ENCODE measurements at regions not wholly inside any gene's neighbourhood (a gene's known extent, or its start where the extent isn't known, plus 50 kb on each side); places are given as distances from the start of the nearest gene placed in this dataset.
"Not testable (repeated sequence)": the region's sequence is repeated elsewhere in the genome, so short reads cannot be mapped to it uniquely, and the experiment has no call there.

- DNase-seq: no peak
These were observed 665.6 kb upstream of the NECTIN3 start for GRCh38 chr3:110405830-110406585.

GRCh38 chr3:110413266-110413665, 658.4 kb upstream of the NECTIN3 start:
- no peak for DNase-seq

- no peak for DNase-seq
These were observed 657.5 kb upstream of the NECTIN3 start for GRCh38 chr3:110413807-110414748.

DNA sequence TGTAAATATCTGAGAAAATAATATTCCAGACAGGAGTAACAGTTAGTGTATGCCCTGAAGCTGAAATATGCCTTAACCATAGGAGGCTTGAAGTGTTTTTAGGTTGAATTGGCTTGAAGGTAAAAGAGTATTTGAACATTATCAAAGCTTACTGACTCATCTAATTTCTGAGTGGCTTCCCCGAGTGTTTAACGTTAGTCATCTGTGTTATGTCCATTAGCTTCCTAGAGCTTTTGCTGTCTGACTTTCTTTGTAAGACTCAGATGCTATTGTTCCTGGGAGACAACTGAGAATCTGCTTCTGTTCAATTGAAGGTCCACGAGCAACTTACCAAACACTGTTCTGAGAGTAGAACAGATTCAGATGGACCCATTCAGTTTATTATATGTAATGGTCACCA, 656.8 kb upstream of the NECTIN3 start:
- DNase-seq: no peak

DNA sequence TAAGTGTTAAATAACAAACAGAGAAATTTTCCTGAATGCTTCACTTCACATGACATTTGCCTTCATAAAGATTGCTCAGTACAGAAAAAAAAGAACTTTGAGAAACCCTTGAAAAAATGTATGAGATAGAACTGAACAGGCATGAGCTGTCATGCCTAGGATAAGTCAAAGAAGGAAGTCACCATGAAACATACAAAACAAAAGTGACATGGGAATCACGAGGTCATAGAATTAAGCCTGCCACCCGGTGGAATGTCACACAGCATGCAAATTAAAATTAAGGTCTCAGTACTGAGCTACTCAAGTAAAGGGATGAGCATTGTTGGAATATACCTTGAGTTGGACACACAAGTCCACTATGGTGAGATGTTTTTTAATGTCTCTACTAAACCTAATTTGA, 652.5 kb upstream of the NECTIN3 start:
- DNase-seq: no peak

- no peak for DNase-seq
These were observed 652.0 kb upstream of the NECTIN3 start for GRCh38 chr3:110419601-110420000.

DNA sequence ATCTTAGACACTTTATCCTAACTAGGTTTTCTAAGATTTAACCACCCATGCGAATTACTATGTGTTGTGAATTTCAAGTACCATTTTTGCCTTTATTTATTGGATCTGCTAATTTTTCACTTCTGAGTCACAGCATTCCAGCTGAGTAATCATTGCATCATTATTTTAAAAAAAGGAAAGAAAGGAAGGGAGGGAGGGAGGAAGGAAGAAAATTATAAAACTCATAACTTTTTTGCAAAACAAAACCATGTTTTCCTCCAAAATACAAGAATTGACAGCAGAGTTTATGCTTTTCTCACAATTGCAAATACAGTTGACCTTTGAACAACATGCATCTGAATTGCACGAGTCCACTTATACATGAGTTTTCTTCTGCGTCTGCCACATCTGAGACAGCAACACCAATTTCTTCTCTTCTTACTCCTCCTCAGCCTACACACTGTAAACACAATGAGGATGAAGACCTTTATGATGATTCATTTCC, 651.4 kb upstream of the NECTIN3 start:
- no peak for DNase-seq

DNA sequence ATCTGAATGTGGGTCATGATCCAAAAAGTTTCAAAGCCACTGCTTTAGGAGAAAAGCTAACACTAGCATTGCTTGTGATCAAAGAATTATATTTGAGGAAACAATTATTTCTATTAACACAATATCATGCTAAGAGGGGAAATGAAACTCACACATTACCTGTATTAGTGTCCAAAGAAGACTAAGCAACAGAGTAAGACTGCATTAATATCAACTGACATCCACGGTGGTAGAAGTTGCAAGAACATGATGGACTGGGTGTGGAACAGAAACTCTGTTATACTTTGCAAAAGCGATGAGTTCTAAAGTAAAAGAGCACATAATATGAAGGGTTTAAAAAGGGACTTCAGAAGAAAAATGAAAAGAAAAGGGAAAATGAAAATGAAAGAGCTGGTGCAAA, 648.3 kb upstream of the NECTIN3 start:
- DNase-seq: no peak

DNA sequence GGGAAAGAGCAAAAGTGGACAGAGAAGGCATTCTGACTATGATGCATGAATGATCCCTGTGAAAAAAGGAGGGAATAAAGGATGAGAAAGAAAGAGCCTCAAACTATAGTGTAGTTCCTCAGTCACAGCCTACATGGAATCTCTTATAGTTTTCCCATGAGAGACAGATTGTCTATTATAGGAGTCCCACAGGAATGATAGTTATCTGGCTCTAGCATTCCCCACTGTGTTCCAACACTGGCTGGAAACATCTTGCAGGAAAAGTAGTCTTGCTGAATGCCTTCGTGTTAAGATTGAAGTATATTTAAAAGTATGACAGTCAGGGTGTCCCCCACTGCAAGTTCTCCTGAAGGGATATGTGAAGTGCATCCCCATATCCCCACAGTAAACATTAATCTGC, 641.5 kb upstream of the NECTIN3 start:
- DNase-seq: no peak

- DNase-seq: no peak
These were observed 635.4 kb upstream of the NECTIN3 start for GRCh38 chr3:110436209-110436608.

DNA sequence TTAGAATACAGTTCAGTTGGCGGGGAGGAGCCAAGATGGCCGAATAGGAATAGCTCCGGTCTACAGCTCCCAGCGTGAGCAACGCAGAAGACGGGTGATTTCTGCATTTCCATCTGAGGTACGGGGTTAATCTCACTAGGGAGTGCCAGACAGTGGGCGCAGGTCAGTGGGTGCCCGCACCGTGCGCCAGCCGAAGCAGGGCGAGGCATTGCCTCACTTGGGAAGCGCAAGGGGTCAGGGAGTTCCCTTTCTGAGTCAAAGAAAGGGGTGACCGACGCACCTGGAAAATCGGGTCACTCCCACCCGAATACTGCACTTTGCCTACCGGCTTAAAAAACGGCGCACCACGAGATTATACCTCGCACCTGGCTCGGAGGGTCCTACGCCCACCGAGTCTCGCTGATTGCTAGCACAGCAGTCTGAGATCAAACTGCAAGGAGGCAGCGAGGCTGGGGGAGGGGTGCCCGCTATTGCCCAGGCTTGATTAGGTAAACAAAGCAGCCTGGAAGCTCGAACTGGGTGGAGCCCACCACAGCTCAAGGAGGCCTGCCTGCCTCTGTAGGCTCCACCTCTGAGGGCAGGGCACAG, 631.5 kb upstream of the NECTIN3 start:
- not testable (repeated sequence) for DNase-seq

- no peak for DNase-seq
These were observed 617.5 kb upstream of the NECTIN3 start for GRCh38 chr3:110454066-110454465.

- DNase-seq: no peak
These were observed 615.6 kb upstream of the NECTIN3 start for GRCh38 chr3:110456001-110456400.

DNA sequence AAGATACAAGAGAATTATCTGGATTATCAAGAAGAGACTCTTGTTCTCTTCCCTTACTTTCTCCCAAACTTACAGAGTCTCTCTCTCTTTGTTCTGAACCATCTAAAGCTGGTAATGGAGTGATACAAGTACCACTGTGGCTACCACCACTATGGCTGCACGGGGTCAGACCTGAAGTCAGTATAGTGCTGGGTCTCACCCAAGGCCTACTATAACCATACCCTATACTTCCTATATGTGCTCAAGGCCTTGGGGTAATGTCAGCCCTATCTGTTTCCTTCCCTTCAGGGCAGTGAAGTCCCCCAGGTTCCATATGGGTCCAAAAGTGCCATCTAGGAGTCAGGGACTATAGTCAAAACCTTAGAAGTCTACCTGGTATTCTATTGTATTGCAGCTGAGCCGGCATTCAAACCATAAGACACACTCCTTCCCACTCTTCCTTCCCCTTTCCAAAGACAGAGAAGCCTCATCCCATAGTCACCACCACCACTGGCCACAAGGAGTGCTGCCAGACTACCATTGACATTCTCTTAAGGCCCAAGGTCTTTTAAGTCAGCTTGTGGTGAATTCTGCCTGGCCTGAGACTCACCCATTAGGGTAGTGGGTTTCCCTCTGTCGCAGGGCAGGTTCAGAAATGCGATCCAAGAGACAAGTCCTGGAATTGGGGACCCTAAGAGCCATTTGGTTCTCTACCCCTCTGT, 615.0 kb upstream of the NECTIN3 start:
- DNase-seq: no peak

- no peak for DNase-seq
These were observed 614.1 kb upstream of the NECTIN3 start for GRCh38 chr3:110457508-110457907.

GRCh38 chr3:110459021-110459420, 612.6 kb upstream of the NECTIN3 start:
- DNase-seq: no peak

DNA sequence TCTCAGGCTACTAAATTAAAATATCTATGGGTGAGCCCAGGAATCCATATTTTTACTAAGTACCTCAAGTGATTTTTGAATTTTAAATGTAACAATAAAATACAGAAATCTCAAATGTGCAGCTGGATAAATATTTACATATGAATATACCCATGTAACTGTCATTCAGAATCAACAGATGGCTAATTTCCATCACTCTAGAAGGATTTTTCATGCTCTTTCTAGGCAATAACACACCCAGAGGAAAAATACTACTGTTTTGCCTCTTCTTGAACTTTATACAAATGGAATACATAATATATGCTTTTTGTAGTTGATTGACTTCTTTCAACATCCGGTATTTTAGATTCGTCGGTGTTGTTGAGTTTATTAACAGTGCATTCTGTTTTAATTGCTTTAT, 601.3 kb upstream of the NECTIN3 start:
- DNase-seq: no peak

DNA sequence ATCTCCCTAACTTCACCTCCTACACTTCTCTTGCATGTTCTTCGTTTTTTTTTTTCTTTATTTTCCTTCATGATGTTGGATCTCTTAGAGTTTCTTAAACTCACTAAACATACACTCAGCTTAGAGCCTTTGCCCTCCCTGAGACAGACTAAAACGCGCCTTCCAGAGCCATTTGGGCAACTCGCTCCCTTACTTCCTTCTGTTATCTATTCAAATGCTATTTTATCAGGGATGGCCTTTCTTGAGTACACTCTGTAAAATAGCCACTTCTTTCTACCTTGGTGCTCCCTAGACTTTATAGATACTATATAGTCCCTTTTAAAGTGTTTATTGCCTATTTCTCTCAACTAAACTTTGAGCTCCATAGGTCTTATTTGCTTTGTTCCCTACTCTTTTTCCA, 598.2 kb upstream of the NECTIN3 start:
- no peak for DNase-seq

DNA sequence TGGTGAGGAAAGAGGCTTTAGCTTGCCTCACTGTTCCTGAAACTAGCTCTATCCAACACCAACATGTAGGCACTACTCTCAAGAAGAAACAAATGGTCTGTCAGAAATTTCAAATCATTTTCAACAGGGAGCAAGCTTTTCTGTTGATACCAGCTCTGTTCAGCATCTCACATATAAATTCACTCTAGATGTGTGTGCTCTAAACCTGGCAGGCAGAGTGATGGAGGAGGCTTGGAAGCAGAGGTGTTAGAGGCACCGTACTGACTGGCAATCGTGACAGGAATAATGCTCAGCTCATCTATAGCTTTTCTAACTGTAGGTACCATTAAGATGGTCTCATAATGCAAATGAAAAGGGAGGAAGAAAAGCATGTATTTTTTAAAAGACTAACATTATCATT, 597.2 kb upstream of the NECTIN3 start:
- no peak for DNase-seq

- no peak for DNase-seq
These were observed 593.1 kb upstream of the NECTIN3 start for GRCh38 chr3:110478377-110479054.

DNA sequence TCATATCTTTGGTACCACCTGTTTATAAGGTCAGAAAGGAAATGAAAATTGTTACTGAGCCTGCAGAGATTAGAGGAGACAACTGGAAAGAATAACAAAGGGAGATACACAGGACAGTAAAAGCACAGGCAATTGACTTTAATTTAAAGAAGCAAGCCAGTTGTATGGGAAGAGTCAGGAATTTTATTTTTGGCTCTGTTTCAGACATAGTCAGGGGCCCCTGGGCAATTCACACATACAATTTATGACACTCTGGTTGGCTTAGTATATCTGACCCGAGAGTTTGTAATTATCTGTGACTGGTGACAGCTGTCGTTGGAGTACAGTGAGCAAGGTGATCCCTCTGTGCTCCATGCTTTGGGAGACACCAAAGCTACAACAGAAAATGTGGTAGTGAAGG, 591.9 kb upstream of the NECTIN3 start:
- DNase-seq: no peak

DNA sequence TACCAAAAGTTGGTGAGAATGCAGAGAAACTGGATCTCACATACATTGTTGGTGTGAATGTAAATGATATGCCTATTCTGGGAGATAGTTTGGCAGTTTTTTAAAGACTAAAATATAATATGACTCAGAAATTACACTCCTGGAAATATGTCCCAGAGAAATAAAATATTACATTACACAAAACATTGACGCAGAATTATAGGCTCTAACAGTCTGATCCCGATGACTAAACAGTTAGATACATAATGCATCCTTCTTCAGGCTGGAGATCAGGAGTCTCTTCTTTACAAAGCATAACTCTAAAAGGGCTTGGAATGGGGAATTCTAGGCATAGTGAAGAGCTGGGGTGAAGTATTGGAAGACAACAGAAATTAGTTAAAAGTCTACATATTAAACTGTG, 586.2 kb upstream of the NECTIN3 start:
- no peak for DNase-seq

Measured in C1 segment of cervical spinal cord (tissue), 14 donors.